Transverse colon (tissue), 4 donors: ENCODE measurements at regions not wholly inside any gene's neighbourhood (a gene's known extent, or its start where the extent isn't known, plus 50 kb on each side); places are given as distances from the start of the nearest gene placed in this dataset.

Source experiments
- POLR2AphosphoS5 ChIP-seq, 3 donors: sonication (generic); formaldehyde crosslinking; IDR thresholded peaks; one replicate each; pipeline ENCODE4 v1.6.1; 2016; ENCODE audit warnings: antibody characterized with exemption in 3 of 3
- TF ChIP-seq, protein P1 (sequence below), 5 experiments: fragments of 200-600 bp in 3 of 5; fragments of 450-650 bp in 2 of 5; sonication (generic) in 3 of 5; IDR thresholded peaks; 1 replicate in 2 of 5; 2 replicates in 3 of 5; pipeline ENCODE4 v1.5.1; 2016 to 2017; ENCODE audit warnings: antibody characterized with exemption in 5 of 5, inconsistent platforms in 3 of 5, mild to moderate bottlenecking in 2 of 5, moderate library complexity in 1 of 5

DNA sequence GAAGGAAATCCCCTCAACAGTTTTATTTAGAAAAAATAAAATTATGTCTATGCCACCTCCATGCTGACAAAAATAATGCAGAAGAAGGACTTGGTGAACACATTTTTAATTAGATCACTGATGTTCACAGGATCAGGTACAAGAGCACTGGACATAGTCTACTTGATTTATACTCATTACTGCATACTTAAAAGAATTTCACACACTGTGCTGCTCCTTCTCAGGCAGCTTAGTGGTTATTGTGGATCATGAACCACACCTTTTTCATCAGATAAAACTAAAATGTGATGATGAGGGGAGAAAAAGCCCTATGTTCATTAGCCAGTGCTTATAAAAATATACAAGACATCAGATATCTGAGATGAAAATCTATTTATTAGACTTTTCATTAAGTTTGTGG is 103.3 kb upstream of the DPH5 start:
- TF ChIP-seq, protein P1, sequence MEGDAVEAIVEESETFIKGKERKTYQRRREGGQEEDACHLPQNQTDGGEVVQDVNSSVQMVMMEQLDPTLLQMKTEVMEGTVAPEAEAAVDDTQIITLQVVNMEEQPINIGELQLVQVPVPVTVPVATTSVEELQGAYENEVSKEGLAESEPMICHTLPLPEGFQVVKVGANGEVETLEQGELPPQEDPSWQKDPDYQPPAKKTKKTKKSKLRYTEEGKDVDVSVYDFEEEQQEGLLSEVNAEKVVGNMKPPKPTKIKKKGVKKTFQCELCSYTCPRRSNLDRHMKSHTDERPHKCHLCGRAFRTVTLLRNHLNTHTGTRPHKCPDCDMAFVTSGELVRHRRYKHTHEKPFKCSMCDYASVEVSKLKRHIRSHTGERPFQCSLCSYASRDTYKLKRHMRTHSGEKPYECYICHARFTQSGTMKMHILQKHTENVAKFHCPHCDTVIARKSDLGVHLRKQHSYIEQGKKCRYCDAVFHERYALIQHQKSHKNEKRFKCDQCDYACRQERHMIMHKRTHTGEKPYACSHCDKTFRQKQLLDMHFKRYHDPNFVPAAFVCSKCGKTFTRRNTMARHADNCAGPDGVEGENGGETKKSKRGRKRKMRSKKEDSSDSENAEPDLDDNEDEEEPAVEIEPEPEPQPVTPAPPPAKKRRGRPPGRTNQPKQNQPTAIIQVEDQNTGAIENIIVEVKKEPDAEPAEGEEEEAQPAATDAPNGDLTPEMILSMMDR (IDR thresholded peaks at IDR 0.05), result no peak
- TF ChIP-seq POLR2AphosphoS5 (IDR thresholded peaks at IDR 0.05), result no peak
